Esophagus muscularis mucosa (tissue), 3 donors: ENCODE measurements at regions not wholly inside any gene's neighbourhood (a gene's known extent, or its start where the extent isn't known, plus 50 kb on each side); places are given as distances from the start of the nearest gene placed in this dataset.

Source experiments
- CTCF ChIP-seq, 3 experiments: fragments of 200-600 bp in 2 of 3; fragments of 450-650 bp in 1 of 3; sonication (generic) in 2 of 3; IDR thresholded peaks; one replicate each; pipeline ENCODE4 v1.5.1; 2017 to 2019; ENCODE audit warnings: antibody characterized with exemption in 3 of 3, mild to moderate bottlenecking in 2 of 3, moderate library complexity in 1 of 3
- POLR2A ChIP-seq: fragments of 450-650 bp; IDR thresholded peaks from one replicate; pipeline ENCODE4 v1.6.1; 2017; ENCODE audit warnings: antibody characterized with exemption, moderate library complexity, mild to moderate bottlenecking, low read depth
- POLR2AphosphoS5 ChIP-seq, 2 donors: sonication (generic); formaldehyde crosslinking; IDR thresholded peaks; one replicate each; pipeline ENCODE4 v1.6.1; 2017; ENCODE audit warnings: antibody characterized with exemption in 2 of 2

- no peak for TF ChIP-seq CTCF (IDR thresholded peaks at IDR 0.05)
- TF ChIP-seq POLR2A: no peak
- no peak for TF ChIP-seq POLR2AphosphoS5 (IDR thresholded peaks at IDR 0.05)
These were observed 379.6 kb downstream of the TNS3 start for GRCh38 chr7:47202146-47202783.
